AG04449 (cell line): ENCODE measurements at regions not wholly inside any gene's neighbourhood (a gene's known extent, or its start where the extent isn't known, plus 50 kb on each side); places are given as distances from the start of the nearest gene placed in this dataset.

Experiments
- CTCF ChIA-PET: fragments of 350-600 bp; formaldehyde crosslinking; extraction: SDS; loops from one replicate; lab custom pipeline; 2021; ENCODE audit warnings: antibody characterized with exemption; lab: Yijun Ruan, JAX
- POLR2A ChIA-PET: fragments of 400-600, 350-600 bp; formaldehyde crosslinking; extraction: SDS; loops from one replicate; lab custom pipeline; 2020; ENCODE audit warnings: antibody characterized with exemption, inconsistent platforms; lab: Yijun Ruan, JAX
- DNase-seq: peaks from one replicate; pipeline ENCODE4 v3.0.0-alpha.2; 2010; ENCODE audit warnings: low read depth, low spot score
- H3K4me3 ChIP-seq: 2 replicates; pipeline ENCODE4 v1.5.1; 2011; ENCODE audit warnings: low read depth, mild to moderate bottlenecking, control low read depth, low read length
- TF ChIP-seq, protein P1 (sequence below): IDR thresholded peaks from one replicate; pipeline ENCODE4 v1.5.1; 2011; ENCODE audit warnings: mild to moderate bottlenecking, moderate library complexity, low read length, control low read depth, inconsistent platforms; ENCODE audit not compliant: insufficient read depth; ENCODE audit errors: missing control alignments

DNA sequence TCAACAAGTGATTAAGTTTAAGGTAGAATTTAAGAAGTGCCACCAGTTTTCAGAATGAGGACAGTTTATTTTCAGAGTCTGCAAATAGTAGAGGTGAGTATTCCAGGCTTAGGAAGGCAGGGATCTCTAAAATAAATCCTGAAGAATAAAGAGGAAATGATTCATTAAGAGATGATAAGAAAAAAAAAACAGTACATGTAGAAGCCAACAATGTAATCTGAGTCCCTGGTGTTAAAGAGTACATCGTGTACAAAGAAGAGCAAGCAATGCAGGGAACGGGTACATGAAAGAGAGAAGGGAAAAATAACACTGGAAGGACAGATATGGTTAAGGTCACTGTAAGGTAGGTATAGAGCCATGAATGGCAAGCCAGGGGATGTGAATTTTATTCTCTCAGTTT, 95.2 kb upstream of the FOXG1 start:
- POLR2A ChIA-PET, result no interaction called here

DNA sequence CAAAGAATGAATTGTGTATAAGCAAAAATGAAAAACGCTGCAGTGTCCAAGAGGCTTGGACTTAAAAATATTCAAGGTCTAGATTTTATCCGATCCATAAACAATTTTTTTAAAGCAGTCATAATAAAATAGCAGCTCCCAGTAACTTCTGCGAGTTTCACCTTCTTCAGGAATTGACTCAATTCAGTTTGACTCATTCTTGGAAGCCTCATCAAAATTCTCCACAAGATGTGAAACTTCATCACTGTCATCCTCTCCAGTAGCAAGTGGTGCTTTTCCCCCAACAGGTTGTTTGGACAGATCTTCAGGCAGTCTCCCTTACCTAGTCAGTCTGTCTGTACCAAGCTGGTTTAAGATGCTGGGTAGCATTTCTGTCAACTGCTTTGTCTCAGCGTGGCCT, 93.5 kb upstream of the FOXG1 start:
- no peak overlapping the region for H3K4me3 ChIP-seq
- ChIA-PET CTCF (no interaction called here), POLR2A (no interaction called here)
- TF ChIP-seq, protein P1, sequence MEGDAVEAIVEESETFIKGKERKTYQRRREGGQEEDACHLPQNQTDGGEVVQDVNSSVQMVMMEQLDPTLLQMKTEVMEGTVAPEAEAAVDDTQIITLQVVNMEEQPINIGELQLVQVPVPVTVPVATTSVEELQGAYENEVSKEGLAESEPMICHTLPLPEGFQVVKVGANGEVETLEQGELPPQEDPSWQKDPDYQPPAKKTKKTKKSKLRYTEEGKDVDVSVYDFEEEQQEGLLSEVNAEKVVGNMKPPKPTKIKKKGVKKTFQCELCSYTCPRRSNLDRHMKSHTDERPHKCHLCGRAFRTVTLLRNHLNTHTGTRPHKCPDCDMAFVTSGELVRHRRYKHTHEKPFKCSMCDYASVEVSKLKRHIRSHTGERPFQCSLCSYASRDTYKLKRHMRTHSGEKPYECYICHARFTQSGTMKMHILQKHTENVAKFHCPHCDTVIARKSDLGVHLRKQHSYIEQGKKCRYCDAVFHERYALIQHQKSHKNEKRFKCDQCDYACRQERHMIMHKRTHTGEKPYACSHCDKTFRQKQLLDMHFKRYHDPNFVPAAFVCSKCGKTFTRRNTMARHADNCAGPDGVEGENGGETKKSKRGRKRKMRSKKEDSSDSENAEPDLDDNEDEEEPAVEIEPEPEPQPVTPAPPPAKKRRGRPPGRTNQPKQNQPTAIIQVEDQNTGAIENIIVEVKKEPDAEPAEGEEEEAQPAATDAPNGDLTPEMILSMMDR, result no peak
- no peak for DNase-seq

More for the DNA sequence above, 95.2 kb upstream of the FOXG1 start:
- TF ChIP-seq, protein P1, result no peak
- no peak for DNase-seq
- H3K4me3 ChIP-seq, result no peak overlapping the region
- CTCF ChIA-PET, result interaction anchor here (1.2 to 1.5 kb wide), 2 partner anchors 19 to 36 kb away, joined by 3 to 5 read pairs; no protein-coding TSS in a partner anchor

DNA sequence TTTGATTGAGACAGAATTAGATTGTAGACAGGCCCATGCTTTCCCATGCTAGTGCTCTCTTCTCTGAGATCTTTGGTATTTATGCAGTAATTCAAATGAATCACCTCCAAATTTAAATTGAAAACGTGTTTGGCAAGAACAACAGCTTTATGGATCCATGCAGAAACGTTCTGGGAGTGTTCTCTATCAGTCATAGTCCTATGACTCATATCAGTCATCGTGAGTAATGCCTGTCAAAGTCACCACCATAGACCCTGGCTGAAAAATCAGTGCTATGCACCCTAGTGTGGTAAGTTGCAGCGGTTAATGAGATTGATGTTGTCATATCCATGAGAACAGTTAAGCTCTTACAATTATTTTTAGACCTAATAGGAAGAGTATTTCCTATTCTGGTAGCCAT, 90.1 kb upstream of the FOXG1 start:
- TF ChIP-seq, protein P1, result no peak
- ChIA-PET POLR2A (no interaction called here), CTCF (no interaction called here)
- no peak for DNase-seq
- no peak overlapping the region for H3K4me3 ChIP-seq

DNA sequence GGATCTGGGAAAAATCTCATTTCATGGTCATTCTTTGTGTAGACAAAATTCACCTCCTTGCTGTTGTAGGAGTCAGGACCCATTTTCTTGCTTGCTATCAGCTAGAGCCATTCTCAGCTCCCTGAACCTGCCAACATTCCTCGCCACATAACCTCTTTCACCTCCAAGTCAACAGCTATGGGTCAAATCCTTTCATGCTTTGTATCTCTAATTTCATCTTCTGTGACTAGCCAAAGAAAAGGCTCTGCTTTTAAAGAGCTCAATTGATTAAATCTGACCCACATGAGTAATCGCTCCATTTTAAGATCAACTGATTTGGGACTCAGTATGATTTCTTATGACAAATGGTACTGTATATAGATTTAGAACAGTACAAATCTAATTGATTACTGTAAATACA, 89.2 kb upstream of the FOXG1 start:
- TF ChIP-seq, protein P1, result no peak
- CTCF ChIA-PET, result no interaction called here
- H3K4me3 ChIP-seq, result no peak overlapping the region
- POLR2A ChIA-PET, result no interaction called here
- DNase-seq, result no peak

DNA sequence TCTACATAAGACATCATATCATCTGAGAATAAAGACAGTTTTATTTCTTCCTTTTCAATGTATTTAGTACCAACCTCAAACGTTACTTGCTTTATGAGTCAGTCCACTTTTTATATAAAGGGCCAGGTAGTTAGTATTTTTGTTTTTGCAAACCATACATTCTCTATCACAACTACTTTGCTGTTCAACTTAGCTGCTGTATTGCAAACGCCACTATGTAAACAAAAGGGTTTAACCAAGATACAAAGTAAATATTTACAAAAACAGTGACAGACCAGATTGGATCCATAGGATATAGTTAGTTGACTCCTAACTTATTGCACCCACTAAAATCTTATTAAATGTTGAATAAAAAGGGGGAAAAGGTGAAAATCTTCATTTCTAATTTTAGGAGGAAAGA, 87.7 kb upstream of the FOXG1 start:
- DNase-seq, result no peak
- ChIA-PET POLR2A (no interaction called here), CTCF (no interaction called here)
- TF ChIP-seq, protein P1, result no peak
- no peak overlapping the region for H3K4me3 ChIP-seq

DNA sequence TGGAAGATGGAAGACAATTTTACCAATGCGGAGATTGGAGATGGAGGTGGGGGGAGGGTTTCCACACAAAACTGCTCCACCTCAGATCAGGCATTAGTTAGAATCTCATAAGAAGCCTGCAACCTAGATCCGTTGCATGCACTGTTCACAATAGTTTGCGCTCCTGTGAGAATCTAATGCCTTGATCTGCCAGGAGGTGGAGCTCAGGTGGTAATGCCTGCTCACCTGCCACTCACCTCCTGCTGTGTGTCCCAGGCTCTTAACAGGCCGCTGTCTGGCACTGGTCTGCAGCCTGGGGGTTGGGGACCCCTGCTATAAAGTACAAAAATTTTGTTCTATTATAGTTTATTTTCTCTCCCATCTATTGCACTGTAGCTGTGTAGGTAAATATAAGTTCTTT, 84.9 kb upstream of the FOXG1 start:
- DNase-seq, result no peak
- TF ChIP-seq, protein P1, result no peak
- POLR2A ChIA-PET, result no interaction called here
- H3K4me3 ChIP-seq, result no peak overlapping the region
- CTCF ChIA-PET, result no interaction called here
